ES-I3 (cell line): ENCODE measurements at regions not wholly inside any gene's neighbourhood (a gene's known extent, or its start where the extent isn't known, plus 50 kb on each side); places are given as distances from the start of the nearest gene placed in this dataset.
"Not testable (repeated sequence)": the region's sequence is repeated elsewhere in the genome, so short reads cannot be mapped to it uniquely, and the experiment has no call there.

Experiments used
- H3K36me3 ChIP-seq: 2 replicates; pipeline ENCODE4 v1.6.1; 2013; ENCODE audit warnings: mild to moderate bottlenecking, low read length, control low read depth, moderate library complexity; ENCODE audit not compliant: insufficient read depth
- H3K4me1 ChIP-seq: 2 replicates; pipeline ENCODE4 v1.6.1; 2013; ENCODE audit warnings: mild to moderate bottlenecking, control low read depth, low read length; ENCODE audit not compliant: insufficient read depth
- H3K9ac ChIP-seq: 2 replicates; pipeline ENCODE4 v1.6.1; 2013; ENCODE audit warnings: low read depth, mild to moderate bottlenecking, low read length, moderate library complexity
- H3K9me3 ChIP-seq: 2 replicates; pipeline ENCODE4 v1.6.1; 2013; ENCODE audit warnings: mild to moderate bottlenecking, low read length, moderate library complexity; ENCODE audit not compliant: control insufficient read depth, insufficient read depth

DNA sequence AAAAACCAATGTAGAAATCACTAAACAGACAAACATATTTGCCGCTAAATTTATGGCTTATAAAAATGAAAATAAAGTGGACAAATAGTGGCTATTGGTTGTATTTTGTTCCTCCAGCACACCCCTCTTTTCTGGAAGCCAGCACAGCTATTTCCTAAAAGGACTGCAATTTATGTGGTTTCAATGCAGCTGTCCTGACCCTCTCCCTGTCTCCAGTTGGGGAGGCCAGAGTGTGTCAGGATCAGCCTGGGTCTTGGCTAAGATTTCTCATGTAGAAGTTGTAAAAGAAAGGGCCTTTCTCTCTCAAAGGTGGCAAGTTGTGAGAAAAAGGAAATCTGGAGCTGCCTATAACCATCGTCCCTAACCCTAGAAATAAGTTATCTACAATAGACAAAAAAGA is 165.6 kb downstream of the ALDH8A1 start:
- Histone ChIP-seq H3K9me3 (0 out of 2 replicates have a peak, but pooled peaks cover under 1% of the 10 kb centered on the region), H3K36me3 (no peaks in the 10 kb centered on the region), H3K9ac (no peak overlapping the region), H3K4me1 (peaks cover 5% of the 10 kb centered on the region; the same call in 1 of the 2 replicates)

DNA sequence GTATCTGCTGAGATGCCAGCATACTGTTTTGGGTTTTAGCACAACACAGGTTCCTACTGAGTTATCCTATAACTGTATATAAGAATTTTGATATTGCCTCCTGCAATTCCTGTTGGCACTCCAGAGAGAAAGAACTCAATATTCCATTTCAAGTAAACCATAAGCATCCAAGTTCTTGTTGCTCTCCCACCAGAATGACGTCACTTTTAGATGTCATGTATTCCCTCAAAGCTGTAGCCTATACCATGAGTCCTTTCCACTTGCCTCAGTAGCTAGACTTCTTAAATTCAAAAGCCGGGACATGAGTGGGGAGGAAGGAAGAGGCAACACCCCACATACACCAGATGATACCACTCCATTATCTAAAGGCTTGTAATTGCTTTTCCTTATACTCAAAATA is 171.5 kb downstream of the ALDH8A1 start:
- Histone ChIP-seq H3K36me3 (no peaks in the 10 kb centered on the region), H3K9ac (no peak overlapping the region), H3K4me1 (no peaks in the 10 kb centered on the region; the same call in 1 of the 2 replicates), H3K9me3 (peaks cover 4% of the 10 kb centered on the region; the same call in 1 of the 2 replicates)

DNA sequence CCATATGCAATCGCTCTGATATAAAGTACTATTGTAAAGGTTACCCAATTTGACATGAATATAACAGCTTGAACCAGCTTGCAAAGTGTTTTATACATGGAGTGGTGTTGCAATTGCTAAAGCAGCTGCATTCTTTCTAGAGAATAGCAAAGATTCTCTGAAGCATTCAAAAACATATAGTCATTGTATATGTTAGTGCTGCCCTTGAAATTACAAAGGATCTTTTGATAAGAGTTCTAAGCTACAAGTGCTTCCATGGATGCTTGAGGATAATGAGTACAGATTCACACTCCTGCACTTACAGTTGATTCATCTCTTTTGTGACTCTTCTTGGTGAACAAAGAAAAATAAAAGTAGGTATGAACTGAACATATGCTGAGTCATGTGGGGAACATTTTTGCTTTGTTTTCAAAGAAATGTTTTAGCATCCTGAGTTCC is 175.7 kb downstream of the ALDH8A1 start:
- Histone ChIP-seq H3K9me3 (peaks cover 2% of the 10 kb centered on the region; the same call in 1 of the 2 replicates), H3K9ac (no peak overlapping the region), H3K4me1 (no peaks in the 10 kb centered on the region; the same call in 1 of the 2 replicates), H3K36me3 (no peaks in the 10 kb centered on the region)

DNA sequence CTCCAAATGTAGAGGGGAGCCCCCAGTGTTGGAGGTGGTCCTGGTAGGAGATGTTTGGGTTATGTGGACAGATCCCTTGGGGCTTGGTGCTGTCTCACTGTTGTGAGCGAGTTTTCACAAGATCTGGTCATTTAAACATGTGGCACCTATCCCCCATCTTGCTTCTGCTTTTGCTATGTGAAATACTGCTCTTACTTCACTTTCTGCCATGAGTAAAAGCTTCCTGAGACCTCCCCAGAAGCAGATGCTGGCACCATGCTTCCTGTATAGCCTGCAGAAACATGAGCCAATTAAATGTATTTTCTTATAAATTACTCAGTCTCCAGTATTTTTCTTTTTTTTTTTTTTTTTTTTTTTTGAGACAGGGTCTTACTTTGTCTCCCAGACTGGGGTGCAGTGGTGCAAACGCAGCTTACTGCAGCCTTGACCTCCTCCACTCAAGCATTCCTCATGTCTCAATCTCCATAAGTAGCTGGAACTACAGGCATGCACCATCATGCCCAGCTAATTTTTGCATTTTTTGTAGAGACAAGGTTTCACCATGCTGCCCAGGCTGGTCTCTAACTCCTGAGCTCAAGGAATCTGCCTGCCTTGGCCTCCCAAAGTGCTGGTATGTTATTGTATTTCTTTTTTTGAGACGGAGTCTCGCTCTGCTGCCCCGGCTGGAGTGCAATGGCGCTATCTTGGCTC is 177.1 kb downstream of the ALDH8A1 start:
- no peaks in the 10 kb centered on the region for H3K36me3 ChIP-seq

DNA sequence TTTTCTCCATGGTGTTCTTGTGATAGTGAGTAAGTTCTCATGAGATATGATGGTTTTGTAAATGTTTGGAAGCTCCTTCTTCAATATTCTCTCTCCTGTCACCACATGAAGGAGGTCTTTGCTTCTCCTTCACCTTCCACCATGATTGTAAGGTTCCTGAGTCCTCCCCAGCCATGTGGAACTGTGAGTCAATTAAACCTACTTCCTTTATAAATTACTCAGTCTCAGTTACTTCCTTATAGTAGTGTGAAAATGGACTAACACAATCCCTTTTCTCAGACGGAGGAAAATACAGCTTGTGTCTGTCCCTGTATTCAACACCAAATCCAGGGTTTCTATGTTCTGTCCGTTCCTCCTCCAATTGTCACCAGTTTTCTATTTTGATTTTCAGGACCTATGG is 181.0 kb downstream of the ALDH8A1 start:
- H3K9ac ChIP-seq = no peak overlapping the region
- peaks cover 6% of the 10 kb centered on the region; the same call in 1 of the 2 replicates for H3K4me1 ChIP-seq
- H3K9me3 ChIP-seq = no peaks in the 10 kb centered on the region
- no peaks in the 10 kb centered on the region for H3K36me3 ChIP-seq

More for the DNA sequence above, 177.1 kb downstream of the ALDH8A1 start:
- Histone ChIP-seq H3K9ac (no peak overlapping the region), H3K4me1 (no peaks in the 10 kb centered on the region; the same call in 1 of the 2 replicates), H3K9me3 (no peaks in the 10 kb centered on the region)

DNA sequence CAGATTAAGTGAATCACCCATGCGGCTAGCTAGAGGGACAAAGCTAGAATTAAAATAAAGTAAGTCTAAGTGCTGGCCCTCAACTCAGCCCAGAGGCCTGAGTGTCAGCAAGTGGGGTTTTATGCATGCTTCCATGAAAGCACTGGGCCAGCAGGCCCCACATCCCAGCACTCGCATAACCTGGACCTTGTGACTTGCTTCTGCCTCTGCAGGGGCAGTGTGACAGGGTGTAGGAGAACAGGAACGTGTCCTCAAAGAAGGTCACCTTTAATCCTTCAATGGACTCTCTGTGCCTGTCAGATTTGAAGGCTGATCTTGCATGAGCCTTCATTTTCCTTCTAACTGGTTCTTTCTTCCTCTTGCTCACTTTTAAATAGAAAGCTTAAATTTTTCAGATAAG is 183.4 kb downstream of the ALDH8A1 start:
- Histone ChIP-seq H3K36me3 (no peaks in the 10 kb centered on the region), H3K4me1 (peaks cover 6% of the 10 kb centered on the region; the same call in 1 of the 2 replicates), H3K9ac (no peak overlapping the region), H3K9me3 (no peaks in the 10 kb centered on the region)

DNA sequence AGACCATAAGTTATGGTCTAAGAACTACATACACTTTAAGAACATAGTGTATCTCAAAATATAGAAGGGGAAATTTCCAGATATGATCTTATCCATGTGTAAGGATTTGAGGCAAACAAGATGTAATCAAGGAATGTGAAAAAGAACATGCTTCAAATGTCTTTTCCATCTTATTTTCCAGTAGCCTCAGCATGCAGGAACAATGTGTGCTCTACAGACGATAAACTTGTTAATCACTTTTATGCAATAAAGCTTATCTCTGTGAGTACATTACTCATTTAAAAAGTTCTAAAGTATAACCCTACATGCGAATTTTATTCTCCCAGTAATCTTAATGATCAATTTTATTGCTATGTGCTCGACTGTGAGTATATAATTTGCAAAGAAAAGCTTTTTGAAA is 185.2 kb downstream of the ALDH8A1 start:
- Histone ChIP-seq H3K9me3 (no peaks in the 10 kb centered on the region), H3K9ac (no peak overlapping the region), H3K4me1 (peaks cover 6% of the 10 kb centered on the region; the same call in 1 of the 2 replicates)

DNA sequence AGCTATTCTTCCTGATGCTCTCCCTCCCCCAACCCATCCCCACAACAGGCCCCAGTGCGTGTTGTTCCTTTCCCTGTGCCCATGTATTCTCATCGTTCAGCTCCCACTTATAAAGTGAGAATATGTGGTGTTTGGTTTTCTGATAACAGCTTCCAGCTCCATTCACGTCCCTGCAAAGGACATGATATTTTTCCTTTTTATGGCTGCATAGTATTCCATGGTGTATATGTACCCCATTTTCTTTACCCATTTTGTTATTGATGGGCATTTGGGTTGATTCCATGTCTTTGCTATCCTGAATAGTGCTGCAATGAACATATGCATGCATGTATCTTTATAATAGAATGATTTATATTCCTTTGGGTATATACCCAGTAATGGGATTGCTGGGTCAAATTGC is 186.3 kb downstream of the ALDH8A1 start:
- H3K4me1 ChIP-seq, H3K9me3 ChIP-seq, H3K9ac ChIP-seq: not testable (repeated sequence)

More for the DNA sequence above, 185.2 kb downstream of the ALDH8A1 start:
- no peaks in the 10 kb centered on the region for H3K36me3 ChIP-seq

DNA sequence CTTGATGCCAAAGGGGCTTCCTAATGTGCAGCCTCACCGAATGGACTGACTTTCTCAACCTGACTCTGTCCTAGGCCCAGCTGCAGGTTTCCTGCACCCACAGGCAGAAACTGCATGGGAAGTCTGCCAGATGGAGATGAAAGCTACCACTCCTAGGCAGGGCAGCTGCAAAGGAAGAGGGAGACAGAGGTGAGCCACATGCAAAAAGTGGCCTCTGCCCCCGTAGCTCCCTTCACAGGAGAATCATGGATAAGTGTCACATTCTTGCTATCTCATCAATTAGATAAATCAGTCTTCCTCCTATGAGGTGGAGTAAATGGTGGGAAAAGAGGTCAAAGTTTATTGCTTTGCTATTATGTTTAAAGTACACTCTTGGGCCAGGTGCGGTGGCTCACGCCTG is 191.3 kb downstream of the ALDH8A1 start:
- Histone ChIP-seq H3K9me3 (no peaks in the 10 kb centered on the region), H3K4me1 (no peaks in the 10 kb centered on the region), H3K9ac (no peak overlapping the region), H3K36me3 (no peaks in the 10 kb centered on the region)

More for the DNA sequence above, 186.3 kb downstream of the ALDH8A1 start:
- H3K36me3 ChIP-seq = not testable (repeated sequence)

DNA sequence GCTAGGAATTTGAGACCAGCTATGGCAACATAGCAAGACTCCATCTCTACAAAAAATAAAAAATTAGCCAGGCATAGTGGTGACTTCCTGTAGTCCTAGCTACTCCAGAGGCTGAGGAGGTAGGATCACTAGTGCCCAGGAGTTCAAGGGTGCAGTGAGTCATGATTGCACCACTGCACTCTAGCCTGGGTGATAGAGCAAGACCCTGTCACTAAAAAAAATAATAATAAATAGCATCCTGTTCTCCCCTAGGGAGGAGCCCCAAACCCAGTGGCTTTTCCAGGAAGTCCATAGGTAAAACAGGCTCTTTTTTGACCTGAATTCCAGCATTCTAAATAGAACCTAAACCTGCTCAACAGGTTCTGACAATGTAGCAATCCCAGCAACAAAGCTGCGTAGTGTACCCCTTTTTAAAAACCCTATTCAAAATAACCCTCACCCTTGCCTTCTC is 192.0 kb downstream of the ALDH8A1 start:
- Histone ChIP-seq H3K9me3 (no peaks in the 10 kb centered on the region), H3K36me3 (no peaks in the 10 kb centered on the region), H3K4me1 (no peaks in the 10 kb centered on the region), H3K9ac (no peak overlapping the region)

DNA sequence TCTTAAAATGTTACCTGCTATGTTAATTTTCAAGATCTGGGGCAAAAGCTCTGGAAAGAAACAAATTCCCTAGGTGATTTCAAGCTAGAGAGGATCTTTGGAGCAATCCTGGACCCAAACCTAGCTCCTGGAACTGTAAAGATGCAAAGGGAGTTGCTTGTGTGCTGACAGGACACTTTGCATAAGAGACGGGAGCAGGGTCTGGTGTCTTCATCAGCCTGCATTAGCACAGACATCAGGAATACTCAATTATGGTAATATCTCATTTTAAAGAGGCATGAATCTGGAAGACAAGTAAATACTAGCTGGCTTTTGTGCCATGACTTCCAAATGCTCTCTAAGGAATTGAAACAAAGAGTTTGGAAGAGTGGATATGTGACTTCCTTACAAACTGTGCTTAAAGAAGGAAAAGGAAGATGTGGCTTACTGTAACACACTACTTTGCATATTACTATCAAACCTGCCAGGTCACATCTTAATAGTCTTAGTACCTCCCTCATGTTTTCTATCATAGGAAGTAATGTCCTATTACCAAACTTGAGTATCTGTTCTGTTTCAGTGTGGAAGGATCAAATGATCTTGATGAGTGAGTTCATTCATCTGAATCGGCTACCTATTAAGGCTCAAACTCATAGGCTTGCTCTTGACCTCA is 193.4 kb downstream of the ALDH8A1 start:
- Histone ChIP-seq H3K4me1 (no peaks in the 10 kb centered on the region), H3K9ac (no peak overlapping the region), H3K36me3 (no peaks in the 10 kb centered on the region), H3K9me3 (no peaks in the 10 kb centered on the region)

DNA sequence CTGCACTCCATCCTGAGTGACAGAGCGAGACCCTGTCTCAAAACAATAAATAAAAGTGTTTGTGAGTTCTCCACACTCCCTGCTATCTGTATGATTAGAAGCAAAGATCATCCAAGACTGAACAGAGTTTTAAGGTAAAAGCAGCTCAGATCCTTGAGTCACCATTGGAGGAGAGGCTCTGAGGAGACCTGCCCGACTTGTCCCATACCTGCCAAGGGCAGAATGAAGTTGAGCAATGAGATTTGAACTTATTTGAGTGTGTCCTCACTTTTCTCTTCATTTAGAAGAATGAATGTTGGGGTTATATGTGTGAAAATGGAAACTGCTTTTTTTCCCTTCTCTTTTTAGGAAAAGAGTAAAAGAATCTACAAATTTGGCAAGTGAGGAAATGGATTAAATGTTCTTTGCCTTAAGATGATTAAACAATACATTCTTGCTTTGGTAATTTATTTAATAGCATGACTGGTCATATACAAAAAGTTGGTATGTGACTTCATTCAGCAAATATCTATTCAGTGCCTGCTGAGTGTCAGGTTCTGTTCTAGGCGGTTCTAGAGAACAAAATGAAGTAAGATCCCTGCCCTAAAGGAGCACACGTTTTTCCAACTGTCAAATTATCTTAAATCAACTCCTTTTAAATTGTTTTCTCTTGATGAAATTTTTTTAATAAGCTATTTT is 195.7 kb downstream of the ALDH8A1 start:
- no peaks in the 10 kb centered on the region for H3K9me3 ChIP-seq
- no peaks in the 10 kb centered on the region for H3K36me3 ChIP-seq
- no peak overlapping the region for H3K9ac ChIP-seq
- no peaks in the 10 kb centered on the region for H3K4me1 ChIP-seq

DNA sequence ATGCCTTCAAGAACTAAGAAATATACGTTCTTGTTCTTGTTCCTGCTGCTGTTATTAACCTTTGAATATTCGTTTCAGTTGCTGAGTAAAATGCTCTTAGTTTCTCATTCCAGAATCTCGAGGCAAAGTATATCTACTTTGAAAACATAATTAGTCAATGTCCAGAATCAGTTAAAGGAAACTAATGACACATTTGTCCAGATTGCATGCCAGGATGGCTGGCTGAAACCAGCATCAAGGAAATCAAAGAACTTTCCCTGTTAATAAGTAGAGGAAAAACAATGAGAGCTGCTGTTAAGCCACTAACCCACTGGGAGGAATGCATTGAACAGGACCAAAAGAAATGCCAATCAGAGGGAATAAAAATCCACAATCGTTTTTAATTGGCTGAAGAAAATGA is 196.9 kb downstream of the ALDH8A1 start:
- H3K36me3 ChIP-seq = no peaks in the 10 kb centered on the region
- H3K4me1 ChIP-seq = no peaks in the 10 kb centered on the region
- no peaks in the 10 kb centered on the region for H3K9me3 ChIP-seq
- H3K9ac ChIP-seq = no peak overlapping the region

DNA sequence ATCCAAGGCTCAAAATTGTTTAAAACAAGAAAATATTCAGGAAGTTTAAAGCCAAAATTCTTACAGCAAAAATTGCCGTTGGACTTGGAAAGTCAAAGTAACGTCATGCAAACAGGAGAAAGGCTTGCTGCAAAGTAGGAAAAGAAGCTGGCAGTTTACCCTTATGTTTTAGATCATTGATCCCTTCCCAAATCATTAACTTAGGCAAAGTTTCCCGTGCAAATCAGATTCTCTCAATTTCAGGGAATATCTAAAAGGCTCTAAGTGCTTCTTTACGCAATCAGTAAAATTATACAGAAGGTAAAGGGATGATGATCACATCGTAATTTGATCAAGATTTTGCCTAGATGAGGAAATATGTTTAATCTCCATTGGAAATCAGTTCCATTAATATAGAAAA is 197.5 kb downstream of the ALDH8A1 start:
- H3K9me3 ChIP-seq = no peaks in the 10 kb centered on the region
- no peak overlapping the region for H3K9ac ChIP-seq
- H3K36me3 ChIP-seq = no peaks in the 10 kb centered on the region
- no peaks in the 10 kb centered on the region for H3K4me1 ChIP-seq
